Panc1 (cell line): ENCODE measurements at regions not wholly inside any gene's neighbourhood (a gene's known extent, or its start where the extent isn't known, plus 50 kb on each side); places are given as distances from the start of the nearest gene placed in this dataset.

Source experiments
- ATAC-seq: fragments of 200-7000 bp; cut with Tn5 transposase; 2 replicates; pipeline ENCODE4 v1.9.1; 2020; ENCODE audit warnings: mild to moderate bottlenecking, moderate library complexity
- BruUV-seq: library from RNA; stranded (reverse); fragments of 400-500 nt; replicated peaks from 2 replicates; lab custom pipeline; 2021; lab: Mats Ljungman, UMichigan
- CTCF ChIA-PET: fragments of 300-600 bp; sonication (Branson Sonifier 250); formaldehyde crosslinking; loops from one replicate; lab custom pipeline; 2022; ENCODE audit warnings: antibody characterized with exemption; lab: Charles Lee
- POLR2A ChIA-PET: fragments of 300-600 bp; sonication (Branson Sonifier 250); formaldehyde crosslinking; loops from one replicate; lab custom pipeline; 2022; ENCODE audit warnings: antibody characterized with exemption; lab: Charles Lee
- DNase-seq: peaks from one replicate; pipeline ENCODE4 v3.0.0-alpha.2; 2010; ENCODE audit warnings: low read depth, low spot score
- H3K27ac ChIP-seq: 2 replicates; pipeline ENCODE4 v1.5.1; 2011; ENCODE audit warnings: mild to moderate bottlenecking, low read length, inconsistent platforms
- H3K27me3 ChIP-seq: fragments of 200-500 bp; sonication (Bioruptor generic); 2 replicates; pipeline ENCODE4 v1.6.0; 2014; ENCODE audit warnings: low read length, inconsistent platforms; ENCODE audit not compliant: control insufficient read depth, insufficient read depth
- H3K36me3 ChIP-seq: fragments of 200-500 bp; sonication (Bioruptor generic); 2 replicates; pipeline ENCODE4 v1.5.1; 2014; ENCODE audit warnings: inconsistent platforms, mild to moderate bottlenecking, low read length, moderate library complexity; ENCODE audit not compliant: control insufficient read depth, insufficient read depth
- H3K4me1 ChIP-seq: 2 replicates; pipeline ENCODE4 v1.5.1; 2011; ENCODE audit warnings: inconsistent platforms, mild to moderate bottlenecking, low read length, moderate library complexity; ENCODE audit not compliant: control insufficient read depth, insufficient read depth
- H3K4me3 ChIP-seq, 2 experiments: 2 replicates each; pipeline ENCODE4 v1.5.1; 2011 to 2012; ENCODE audit warnings: low read depth in 2 of 2, low read length in 2 of 2, mild to moderate bottlenecking in 2 of 2, inconsistent platforms in 1 of 2, moderate library complexity in 1 of 2
- H3K9me3 ChIP-seq: fragments of 200-500 bp; sonication (Bioruptor generic); 2 replicates; pipeline ENCODE4 v1.5.1; 2014; ENCODE audit warnings: low read depth, mild to moderate bottlenecking, inconsistent platforms, low read length, moderate library complexity; ENCODE audit not compliant: control insufficient read depth, insufficient read depth
- CTCF ChIP-seq: fragments of 450-650 bp; IDR thresholded peaks from 2 replicates; pipeline ENCODE4 v1.5.1; 2017; ENCODE audit warnings: mild to moderate bottlenecking
- POLR2AphosphoS5 ChIP-seq: IDR thresholded peaks from 2 replicates; pipeline ENCODE4 v1.6.1; 2012; ENCODE audit warnings: mild to moderate bottlenecking, low read depth, low read length, moderate library complexity
- REST ChIP-seq, 2 experiments: IDR thresholded peaks; 2 replicates each; pipeline ENCODE4 v1.6.1; 2011 to 2012; ENCODE audit warnings: low read depth in 2 of 2, control low read depth in 1 of 2, low read length in 1 of 2, mild to moderate bottlenecking in 1 of 2, moderate library complexity in 1 of 2; ENCODE audit not compliant: insufficient read depth in 1 of 2
- SIN3A ChIP-seq: IDR thresholded peaks from 2 replicates; pipeline ENCODE4 v1.6.1; 2012; ENCODE audit warnings: low read depth, mild to moderate bottlenecking, low read length, moderate library complexity, borderline replicate concordance; ENCODE audit not compliant: insufficient read depth
- TCF7L2 ChIP-seq: IDR thresholded peaks from 2 replicates; pipeline ENCODE4 v1.6.1; 2011; ENCODE audit warnings: mild to moderate bottlenecking, low read depth, low read length, inconsistent platforms
- in situ Hi-C: cut with HindIII; loops from 2 replicates; pipeline ENCODE4 v1.10.0; 2016; ENCODE audit warnings: low sequenced_read_pairs, low pct_unique_long_range_greater_than_20kb
- intact Hi-C: fragments of 100-400 bp; cut with micrococcal nuclease; formaldehyde crosslinking; loops from one replicate; pipeline ENCODE4 v1.10.0; 2022; ENCODE audit not compliant: unreplicated experiment

- POLR2A ChIA-PET: no interaction called here
- Histone ChIP-seq H3K27me3 (no peaks in the 10 kb centered on the region), H3K4me1 (no peaks in the 10 kb centered on the region), H3K27ac (no peak overlapping the region), H3K4me3 (no peak overlapping the region), H3K36me3 (no peaks in the 10 kb centered on the region), H3K9me3 (no peaks in the 10 kb centered on the region)
- no TSS peak for BruUV-seq
- ATAC-seq (no peak), DNase-seq (no peak)
- intact Hi-C loops (no loop called here), in situ Hi-C loops (no loop called here)
- CTCF ChIA-PET: no interaction called here
- TF ChIP-seq CTCF: no peak
- no peak for TF ChIP-seq SIN3A
- TF ChIP-seq REST (IDR thresholded peaks at IDR 0.05; ENCODE audit: insufficient read depth in 1 of 2, low read depth in 2 of 2, low read length in 1 of 2): no peak
These were observed 437.7 kb downstream of the DIPK2A start for GRCh38 chr3:144409319-144409718.

GRCh38 chr3:144413068-144413467 lies 441.4 kb downstream of the DIPK2A start:
- no peaks in the 10 kb centered on the region for H3K4me1 ChIP-seq
- no peaks in the 10 kb centered on the region for H3K27me3 ChIP-seq
- POLR2A ChIA-PET: no interaction called here
- H3K4me3 ChIP-seq: no peak overlapping the region
- in situ Hi-C loops: no loop called here
- CTCF ChIA-PET: interaction anchor here (0.6 kb wide), 1 partner anchor 49 kb away, joined by 3 read pairs; no protein-coding TSS in a partner anchor
- H3K9me3 ChIP-seq: 0 out of 2 replicates have a peak, but pooled peaks cover 3% of the 10 kb centered on the region
- H3K27ac ChIP-seq: no peak overlapping the region
- no TSS peak for BruUV-seq
- TF ChIP-seq POLR2AphosphoS5 (no peak), CTCF (no peak), SIN3A (no peak), TCF7L2 (no peak), REST (IDR thresholded peaks at IDR 0.05; ENCODE audit: insufficient read depth in 1 of 2, low read depth in 2 of 2, low read length in 1 of 2) (no peak)
- DNase-seq (no peak), ATAC-seq (no peak)
- H3K36me3 ChIP-seq: no peaks in the 10 kb centered on the region
- intact Hi-C loops: no loop called here
